Esophagus muscularis mucosa (tissue), 4 donors: ENCODE measurements at regions not wholly inside any gene's neighbourhood (a gene's known extent, or its start where the extent isn't known, plus 50 kb on each side); places are given as distances from the start of the nearest gene placed in this dataset.
"Not testable (repeated sequence)": the region's sequence is repeated elsewhere in the genome, so short reads cannot be mapped to it uniquely, and the experiment has no call there.

ENCODE experiments used
- DNase-seq: peaks from one replicate; pipeline ENCODE4 v3.0.0-alpha.2; 2017; ENCODE audit errors: extremely low spot score
- H3K27ac ChIP-seq, 4 donors: fragments of 200-600 bp; sonication (generic); replicated peaks in 1 of 4; 1 replicate in 3 of 4; 2 replicates in 1 of 4; pipeline ENCODE4 v1.5.1; 2016 to 2019; ENCODE audit warnings: mild to moderate bottlenecking in 1 of 4
- H3K27me3 ChIP-seq, 4 donors: fragments of 200-600 bp; sonication (generic); one replicate each; pipeline versions ENCODE4 v1.5.1 to v1.6.0; 2016 to 2019
- H3K36me3 ChIP-seq, 4 donors: fragments of 200-600 bp; sonication (generic); one replicate each; pipeline ENCODE4 v1.5.1; 2016 to 2019
- H3K4me1 ChIP-seq, 4 donors: fragments of 200-600 bp; sonication (generic); one replicate each; pipeline ENCODE4 v1.5.1; 2016 to 2019
- H3K4me3 ChIP-seq, 4 donors: fragments of 200-600 bp; sonication (generic); 1 replicate in 2 of 4; 2 replicates in 2 of 4; pipeline ENCODE4 v1.5.1; 2016 to 2019; ENCODE audit warnings: mild to moderate bottlenecking in 4 of 4, moderate library complexity in 1 of 4
- H3K9me3 ChIP-seq, 4 donors: fragments of 200-600 bp; sonication (generic); 1 replicate in 3 of 4; 2 replicates in 1 of 4; pipeline ENCODE4 v1.5.1; 2016 to 2019
- EP300 ChIP-seq: sonication (generic); formaldehyde crosslinking; IDR thresholded peaks from one replicate; pipeline ENCODE4 v1.6.1; 2017; ENCODE audit warnings: antibody characterized with exemption
- POLR2A ChIP-seq: fragments of 450-650 bp; IDR thresholded peaks from one replicate; pipeline ENCODE4 v1.6.1; 2017; ENCODE audit warnings: antibody characterized with exemption, moderate library complexity, mild to moderate bottlenecking, low read depth
- POLR2AphosphoS5 ChIP-seq, 2 donors: sonication (generic); formaldehyde crosslinking; IDR thresholded peaks; one replicate each; pipeline ENCODE4 v1.6.1; 2017; ENCODE audit warnings: antibody characterized with exemption in 2 of 2
- WGBS: methylation state at CpG from one replicate; pipeline ENCODE4 v1.1.5; 2018; 5-methylcytosine and 5-hydroxymethylcytosine counted together
- intact Hi-C: fragments of 100-400 bp; cut with DNase I; formaldehyde crosslinking; loops from one replicate; pipeline ENCODE4 v1.15.1; 2023
- TF ChIP-seq, protein P1 (sequence below), 3 experiments: fragments of 200-600 bp in 2 of 3; fragments of 450-650 bp in 1 of 3; sonication (generic) in 2 of 3; IDR thresholded peaks; one replicate each; pipeline ENCODE4 v1.5.1; 2017 to 2019; ENCODE audit warnings: antibody characterized with exemption in 3 of 3, mild to moderate bottlenecking in 2 of 3, moderate library complexity in 1 of 3

DNA sequence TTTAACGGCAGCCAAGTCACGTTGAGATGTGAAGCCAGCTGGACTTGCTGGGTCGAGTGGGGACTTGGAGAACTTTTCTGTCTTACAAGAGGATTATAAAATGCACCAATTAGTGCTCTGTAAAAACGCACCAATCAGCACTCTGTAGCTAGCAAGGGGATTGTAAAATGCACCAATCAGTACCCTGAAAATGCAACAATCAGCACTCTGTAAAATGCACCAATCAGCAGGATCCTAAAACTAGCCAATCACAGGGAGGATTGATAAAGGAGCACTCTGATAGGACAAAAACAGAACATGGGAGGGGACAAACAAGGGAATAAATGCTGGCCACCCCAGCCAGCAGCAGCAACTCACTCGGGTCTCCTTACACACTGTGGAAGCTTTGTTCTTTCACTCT is 337.6 kb upstream of the SLITRK5 start:
- TF ChIP-seq, protein P1, sequence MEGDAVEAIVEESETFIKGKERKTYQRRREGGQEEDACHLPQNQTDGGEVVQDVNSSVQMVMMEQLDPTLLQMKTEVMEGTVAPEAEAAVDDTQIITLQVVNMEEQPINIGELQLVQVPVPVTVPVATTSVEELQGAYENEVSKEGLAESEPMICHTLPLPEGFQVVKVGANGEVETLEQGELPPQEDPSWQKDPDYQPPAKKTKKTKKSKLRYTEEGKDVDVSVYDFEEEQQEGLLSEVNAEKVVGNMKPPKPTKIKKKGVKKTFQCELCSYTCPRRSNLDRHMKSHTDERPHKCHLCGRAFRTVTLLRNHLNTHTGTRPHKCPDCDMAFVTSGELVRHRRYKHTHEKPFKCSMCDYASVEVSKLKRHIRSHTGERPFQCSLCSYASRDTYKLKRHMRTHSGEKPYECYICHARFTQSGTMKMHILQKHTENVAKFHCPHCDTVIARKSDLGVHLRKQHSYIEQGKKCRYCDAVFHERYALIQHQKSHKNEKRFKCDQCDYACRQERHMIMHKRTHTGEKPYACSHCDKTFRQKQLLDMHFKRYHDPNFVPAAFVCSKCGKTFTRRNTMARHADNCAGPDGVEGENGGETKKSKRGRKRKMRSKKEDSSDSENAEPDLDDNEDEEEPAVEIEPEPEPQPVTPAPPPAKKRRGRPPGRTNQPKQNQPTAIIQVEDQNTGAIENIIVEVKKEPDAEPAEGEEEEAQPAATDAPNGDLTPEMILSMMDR (IDR thresholded peaks at IDR 0.05): no peak
- TF ChIP-seq EP300 (no peak), POLR2AphosphoS5 (IDR thresholded peaks at IDR 0.05) (no peak), POLR2A (no peak)
- intact Hi-C loops: no loop called here
- H3K27me3 ChIP-seq: no peaks in the 10 kb centered on the region
- no peaks in the 10 kb centered on the region for H3K9me3 ChIP-seq
- no peaks in the 10 kb centered on the region for H3K4me1 ChIP-seq
- H3K4me3 ChIP-seq: no peak overlapping the region
- no peak for DNase-seq
- no peak overlapping the region for H3K27ac ChIP-seq
- WGBS: 82% methylated on average over 5 of the region's 5 CpGs
- no peaks in the 10 kb centered on the region for H3K36me3 ChIP-seq

DNA sequence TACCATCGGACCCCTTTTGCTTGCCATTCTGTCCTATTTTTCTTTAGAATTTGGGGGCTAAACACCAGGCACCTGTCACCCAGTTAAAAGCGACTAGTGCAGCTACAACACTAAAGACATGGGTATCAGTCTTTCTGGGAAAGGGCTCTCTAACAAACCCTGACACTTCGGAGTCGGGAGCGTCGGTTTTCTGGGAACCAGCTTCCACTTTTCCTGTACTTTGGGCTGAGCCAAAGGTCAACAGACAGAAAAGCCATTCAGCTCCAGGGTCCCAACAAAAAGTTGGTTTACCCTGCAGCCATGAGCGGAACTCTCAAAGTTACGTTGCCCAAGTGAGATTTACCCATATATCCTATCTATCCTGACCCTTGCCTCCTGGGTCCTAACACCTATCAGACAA is 337.0 kb upstream of the SLITRK5 start:
- WGBS: 93% methylated on average over 8 of the region's 8 CpGs
- TF ChIP-seq POLR2A: no peak
- TF ChIP-seq, protein P1 (IDR thresholded peaks at IDR 0.05): no peak
- no peak for TF ChIP-seq POLR2AphosphoS5 (IDR thresholded peaks at IDR 0.05)
- TF ChIP-seq EP300: no peak
- H3K9me3 ChIP-seq: no peaks in the 10 kb centered on the region
- no peaks in the 10 kb centered on the region for H3K36me3 ChIP-seq
- no peak overlapping the region for H3K4me3 ChIP-seq
- intact Hi-C loops: no loop called here
- H3K27ac ChIP-seq: no peak overlapping the region
- no peak for DNase-seq
- no peaks in the 10 kb centered on the region for H3K4me1 ChIP-seq
- no peaks in the 10 kb centered on the region for H3K27me3 ChIP-seq

DNA sequence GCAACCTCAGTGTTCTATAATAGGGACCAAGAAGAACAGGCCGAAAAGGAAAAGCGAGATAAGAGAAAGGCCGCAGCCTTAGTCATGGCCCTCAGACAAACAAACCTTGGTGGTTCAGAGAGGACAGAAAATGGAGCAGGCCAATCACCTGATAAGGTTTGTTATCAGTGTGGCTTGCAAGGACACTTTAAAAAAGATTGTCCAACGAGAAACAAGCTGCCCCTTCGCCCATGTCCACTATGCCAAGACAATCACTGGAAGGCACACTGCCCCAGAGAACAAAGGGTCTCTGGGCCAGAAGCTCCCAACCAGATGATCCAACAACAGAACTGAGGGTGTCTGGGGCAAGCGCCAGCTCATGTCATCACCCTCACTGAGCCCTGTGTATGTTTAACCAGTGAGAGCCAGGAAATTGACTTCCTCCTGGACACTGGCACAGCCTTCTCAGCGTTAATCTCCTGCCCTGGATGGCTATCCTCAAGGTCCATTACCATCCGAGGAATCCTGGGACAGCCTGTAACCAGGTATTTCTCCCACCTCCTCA is 334.8 kb upstream of the SLITRK5 start:
- DNase-seq, H3K4me1 ChIP-seq, H3K9me3 ChIP-seq, intact Hi-C loops, H3K4me3 ChIP-seq, H3K36me3 ChIP-seq, H3K27me3 ChIP-seq, H3K27ac ChIP-seq: not testable (repeated sequence)
- 78% methylated on average over 7 of the region's 8 CpGs for WGBS

DNA sequence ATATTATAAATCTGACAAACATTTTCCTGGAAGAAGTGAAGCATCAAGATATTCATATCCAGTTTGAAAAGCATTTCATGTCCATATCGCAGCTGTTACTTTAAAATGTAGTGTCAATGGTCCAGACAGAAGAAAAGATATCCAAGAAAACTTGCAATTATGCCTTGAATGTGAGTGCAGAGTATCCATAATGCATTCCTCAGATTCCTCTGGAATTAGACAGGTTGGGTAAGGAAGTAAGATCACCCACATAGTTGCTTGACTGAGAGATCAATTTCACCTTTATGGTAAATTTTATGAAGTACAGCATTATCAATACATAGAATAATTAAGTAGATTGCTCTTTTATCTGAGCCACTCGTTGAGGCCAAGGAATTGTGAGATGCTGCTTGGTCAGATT is 327.0 kb upstream of the SLITRK5 start:
- Histone ChIP-seq H3K27me3 (no peaks in the 10 kb centered on the region), H3K4me1 (no peaks in the 10 kb centered on the region), H3K36me3 (no peaks in the 10 kb centered on the region), H3K9me3 (no peaks in the 10 kb centered on the region), H3K27ac (no peak overlapping the region), H3K4me3 (no peak overlapping the region)
- DNase-seq: no peak
- TF ChIP-seq POLR2A: no peak
- 53% methylated on average over 2 of the region's 2 CpGs for WGBS
- intact Hi-C loops: no loop called here

DNA sequence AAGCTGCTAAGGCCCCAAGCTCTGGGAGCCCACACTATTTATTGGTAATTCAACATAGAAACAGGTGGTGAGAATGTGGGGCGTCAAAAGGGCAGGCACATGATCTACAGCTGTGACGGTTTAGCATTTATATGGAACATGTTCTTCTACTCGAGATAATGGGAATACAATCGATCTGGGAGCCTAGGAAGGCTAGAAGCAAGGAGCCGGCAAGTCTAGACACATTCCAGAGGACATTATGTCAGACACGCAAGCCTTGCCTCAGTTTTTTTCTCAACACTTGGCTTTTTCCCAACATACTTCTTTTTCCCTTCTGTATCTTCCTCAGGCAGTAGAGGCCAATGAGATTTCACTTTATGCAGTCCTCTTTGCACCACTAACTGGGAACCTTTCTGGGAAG is 315.7 kb upstream of the SLITRK5 start:
- Histone ChIP-seq H3K9me3 (no peaks in the 10 kb centered on the region), H3K36me3 (no peaks in the 10 kb centered on the region), H3K4me3 (no peak overlapping the region), H3K27ac (no peak overlapping the region), H3K27me3 (peaks cover 0 to 5% (median 0%) of the 10 kb centered on the region in 4 donors), H3K4me1 (no peaks in the 10 kb centered on the region)
- no peak for DNase-seq
- intact Hi-C loops: no loop called here
- TF ChIP-seq POLR2A (no peak), EP300 (no peak), POLR2AphosphoS5 (IDR thresholded peaks at IDR 0.05) (no peak)
- TF ChIP-seq, protein P1 (IDR thresholded peaks at IDR 0.05): no peak
- 75% methylated on average over 6 of the region's 6 CpGs for WGBS

DNA sequence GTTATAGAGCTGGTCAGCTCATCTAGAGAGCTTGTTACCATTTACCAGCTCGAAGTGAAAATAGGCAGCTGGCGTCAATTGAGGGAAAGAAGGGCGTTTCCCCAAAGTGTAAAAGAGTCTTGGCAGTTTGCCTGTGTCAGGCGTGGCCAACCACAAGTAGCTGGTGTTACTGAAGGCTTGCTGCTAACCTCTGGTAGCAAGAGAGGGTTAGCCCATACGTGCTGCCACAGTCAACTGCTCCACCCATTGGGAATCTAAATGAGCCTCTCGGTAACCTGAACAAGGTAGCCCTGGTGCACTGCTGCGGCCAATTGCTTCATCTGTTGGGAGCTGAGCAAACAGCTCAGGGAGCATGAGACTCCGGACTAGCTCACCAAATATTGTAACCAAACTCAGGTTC is 314.9 kb upstream of the SLITRK5 start:
- H3K4me1 ChIP-seq: no peaks in the 10 kb centered on the region
- H3K27me3 ChIP-seq: peaks cover 0 to 5% (median 0%) of the 10 kb centered on the region in 4 donors
- DNase-seq: no peak
- no peak for TF ChIP-seq POLR2A
- no peak for TF ChIP-seq POLR2AphosphoS5 (IDR thresholded peaks at IDR 0.05)
- TF ChIP-seq EP300: no peak
- TF ChIP-seq, protein P1 (IDR thresholded peaks at IDR 0.05): no peak
- WGBS: 74% methylated on average over 6 of the region's 8 CpGs
- H3K9me3 ChIP-seq: no peaks in the 10 kb centered on the region
- intact Hi-C loops: no loop called here
- no peak overlapping the region for H3K27ac ChIP-seq
- H3K36me3 ChIP-seq: no peaks in the 10 kb centered on the region
- no peak overlapping the region for H3K4me3 ChIP-seq
